HepG2 (cell line): ENCODE measurements at regions not wholly inside any gene's neighbourhood (a gene's known extent, or its start where the extent isn't known, plus 50 kb on each side); places are given as distances from the start of the nearest gene placed in this dataset.

Experiments used
- ATAC-seq: fragments of 200-7000 bp; cut with Tn5 transposase; 3 replicates; pipeline ENCODE4 v1.9.1; 2020; ENCODE audit warnings: mild to moderate bottlenecking, moderate library complexity
- BruUV-seq: library from RNA; stranded (reverse); fragments of 400-500 nt; replicated peaks from 2 replicates; lab custom pipeline; 2021; lab: Mats Ljungman, UMichigan
- CTCF ChIA-PET: fragments of 300-600 bp; formaldehyde crosslinking; extraction: SDS; loops from one replicate; lab custom pipeline; 2021; ENCODE audit warnings: low total read pairs, inconsistent platforms, low intra/inter-chr PET ratio; lab: Yijun Ruan, JAX
- POLR2A ChIA-PET: fragments of 350-600 bp; sonication (Branson Sonifier 250); formaldehyde crosslinking; loops from one replicate; lab custom pipeline; 2020; ENCODE audit warnings: antibody characterized with exemption, inconsistent platforms; lab: Yijun Ruan, JAX
- DNase-seq: peaks from one replicate; pipeline ENCODE4 v3.0.0-alpha.2; 2015; ENCODE audit warnings: low spot score
- FAIRE-seq: peaks from 3 replicates; lab custom pipeline; 2011; peaks lifted over from hg19 to GRCh38; lab: Jason Lieb, UNC
- H2AFZ ChIP-seq: one replicate; pipeline ENCODE4 v1.6.1; 2011; ENCODE audit warnings: low read length, inconsistent platforms
- H3K27ac ChIP-seq: fragments of 300-600 bp; 3 replicates; pipeline ENCODE4 v1.8.0; 2011; ENCODE audit warnings: mixed run types, mild to moderate bottlenecking, mixed read lengths, low read length, inconsistent platforms; ENCODE audit not compliant: insufficient read depth; ENCODE audit errors: extremely low read length
- H3K27me3 ChIP-seq, 2 experiments: fragments of 200-600 bp in 1 of 2; 2 replicates in 1 of 2; 3 replicates in 1 of 2; pipeline versions ENCODE4 v1.6.0 to v1.8.0; 2011; ENCODE audit warnings: low read length in 2 of 2, mild to moderate bottlenecking in 2 of 2, moderate library complexity in 2 of 2, inconsistent platforms in 1 of 2; ENCODE audit not compliant: insufficient read depth in 2 of 2, control insufficient read depth in 1 of 2
- H3K36me3 ChIP-seq, 2 experiments: fragments of 200-600 bp in 1 of 2; replicated peaks in 1 of 2; 2 replicates in 1 of 2; 3 replicates in 1 of 2; pipeline versions ENCODE4 v1.5.1 to v1.8.0; 2011; ENCODE audit warnings: low read length in 2 of 2, inconsistent platforms in 1 of 2; ENCODE audit not compliant: insufficient read depth in 2 of 2, control insufficient read depth in 1 of 2
- H3K4me1 ChIP-seq: 2 replicates; pipeline ENCODE4 v1.5.1; 2012; ENCODE audit warnings: low read length, inconsistent platforms; ENCODE audit not compliant: insufficient read depth
- H3K4me2 ChIP-seq: 2 replicates; pipeline ENCODE4 v1.6.0; 2011; ENCODE audit warnings: low read depth, low read length, inconsistent platforms
- H3K4me3 ChIP-seq, 3 experiments: fragments of 200-600 bp in 1 of 3; sonication (generic), shearing (Covaris generic) in 1 of 3; replicated peaks in 1 of 3; 2 replicates each; pipeline ENCODE4 v1.5.1; 2011 to 2016; ENCODE audit warnings: low read length in 3 of 3, inconsistent platforms in 2 of 3, low read depth in 2 of 3, mild to moderate bottlenecking in 2 of 3, control low read depth in 1 of 3, mixed read lengths in 1 of 3; ENCODE audit not compliant: insufficient read depth in 1 of 3
- H3K79me2 ChIP-seq: one replicate; pipeline ENCODE4 v1.6.1; 2011; ENCODE audit warnings: low read length, inconsistent platforms; ENCODE audit not compliant: insufficient read depth
- H3K9ac ChIP-seq: 2 replicates; pipeline ENCODE4 v1.6.0; 2011; ENCODE audit warnings: mild to moderate bottlenecking, low read depth, low read length, inconsistent platforms; ENCODE audit not compliant: insufficient read depth
- H3K9me3 ChIP-seq: 2 replicates; pipeline ENCODE4 v1.5.1; 2012; ENCODE audit warnings: mild to moderate bottlenecking, low read length
- H4K20me1 ChIP-seq: 2 replicates; pipeline ENCODE4 v1.6.0; 2011; ENCODE audit warnings: inconsistent platforms, mild to moderate bottlenecking, low read length, moderate library complexity; ENCODE audit not compliant: insufficient read depth
- REST ChIP-seq, 2 experiments: IDR thresholded peaks; 2 replicates each; pipeline ENCODE4 v1.6.1; 2011 to 2012; ENCODE audit warnings: low read length in 2 of 2, borderline replicate concordance in 1 of 2, low read depth in 1 of 2, mild to moderate bottlenecking in 1 of 2, moderate library complexity in 1 of 2
- ZNF609 ChIP-seq: sonication (generic); formaldehyde crosslinking; IDR thresholded peaks from 2 replicates; pipeline ENCODE4 v1.4.0; 2020; ENCODE audit warnings: mild to moderate bottlenecking, missing genetic modification reagents, borderline replicate concordance
- WGBS: methylation state at CpG from one replicate; pipeline ENCODE4 v1.1.6; 2017; ENCODE audit warnings: low lambda C conversion rate; 5-methylcytosine and 5-hydroxymethylcytosine counted together
- in situ Hi-C: cut with HindIII; loops from 2 replicates; pipeline ENCODE4 v1.10.0; 2017; ENCODE audit warnings: low pct_unique_long_range_greater_than_20kb; ENCODE audit not compliant: extremely low pct_ligation_motif_present
- intact Hi-C: fragments of 100-400 bp; cut with micrococcal nuclease; formaldehyde crosslinking; loops from one replicate; pipeline ENCODE4 v1.10.0; 2022; ENCODE audit not compliant: unreplicated experiment

- Histone ChIP-seq H3K27ac (no peak overlapping the region), H3K36me3 (no peaks in the 10 kb centered on the region), H3K9me3 (0 out of 2 replicates have a peak, but pooled peaks cover 10% of the 10 kb centered on the region), H3K79me2 (no peaks in the 10 kb centered on the region), H2AFZ (no peak overlapping the region), H3K9ac (no peak overlapping the region), H3K4me1 (no peaks in the 10 kb centered on the region), H3K27me3 (peaks cover 1 to 29% of the 10 kb centered on the region in 2 experiments; a peak in 3 of 5 replicates), H4K20me1 (no peaks in the 10 kb centered on the region), H3K4me3 (no peak overlapping the region), H3K4me2 (no peak overlapping the region)
- ChIA-PET CTCF (no interaction called here), POLR2A (no interaction called here)
- ATAC-seq = no peak
- no TSS peak for BruUV-seq
- TF ChIP-seq ZNF609 (CRISPR knock-in tag) (no peak), REST (IDR thresholded peaks at IDR 0.05; ENCODE audit: borderline replicate concordance in 1 of 2, low read depth in 1 of 2, low read length in 2 of 2) (peak; percentile 27 to 80)
- intact Hi-C loops (no loop called here), in situ Hi-C loops (no loop called here)
- no peak for DNase-seq
- WGBS = 6% methylated on average over 10 of the region's 21 CpGs
- no peak for FAIRE-seq
Measured at GRCh38 chr9:135329571-135330306, 149.8 kb upstream of the PPP1R26 start.
